IMR-90 (cell line): ENCODE measurements at regions not wholly inside any gene's neighbourhood (a gene's known extent, or its start where the extent isn't known, plus 50 kb on each side); places are given as distances from the start of the nearest gene placed in this dataset.

Experiments
- ATAC-seq: fragments of 200-7000 bp; cut with Tn5 transposase; 2 replicates; pipeline ENCODE4 v1.9.1; 2020; ENCODE audit warnings: low read depth, mild to moderate bottlenecking, moderate library complexity
- BruUV-seq: library from RNA; stranded (reverse); fragments of 400-500 nt; replicated peaks from 2 replicates; lab custom pipeline; 2021; lab: Mats Ljungman, UMichigan
- CTCF ChIA-PET: fragments of 300-600 bp; formaldehyde crosslinking; extraction: SDS; loops from one replicate; lab custom pipeline; 2021; ENCODE audit warnings: antibody characterized with exemption; lab: Yijun Ruan, JAX
- POLR2A ChIA-PET: fragments of 300-600 bp; sonication (Branson Sonifier 250); formaldehyde crosslinking; loops from one replicate; lab custom pipeline; 2022; ENCODE audit warnings: antibody characterized with exemption; ENCODE audit not compliant: unreplicated experiment; lab: Charles Lee
- DNase-seq: peaks from one replicate; pipeline ENCODE4 v3.0.0; 2013
- H2AFZ ChIP-seq: replicated peaks from 2 replicates; pipeline ENCODE3; 2013; ENCODE audit warnings: low read length, mild to moderate bottlenecking; ENCODE audit not compliant: poor library complexity
- H2AK5ac ChIP-seq: 2 replicates; pipeline ENCODE4 v1.6.1; 2013; ENCODE audit warnings: low read depth, low read length, inconsistent platforms
- H2AK9ac ChIP-seq: replicated peaks from 2 replicates; pipeline ENCODE3; 2013; ENCODE audit warnings: mild to moderate bottlenecking, low read depth, low read length, moderate library complexity; ENCODE audit not compliant: poor library complexity
- H2BK120ac ChIP-seq: 2 replicates; pipeline ENCODE4 v1.6.1; 2013; ENCODE audit warnings: low read depth, low read length, inconsistent platforms
- H2BK15ac ChIP-seq: 3 replicates; pipeline ENCODE4 v1.6.1; 2013; ENCODE audit warnings: low read depth, low read length, inconsistent platforms
- H2BK20ac ChIP-seq: 2 replicates; pipeline ENCODE4 v1.6.1; 2013; ENCODE audit warnings: low read depth, mild to moderate bottlenecking, inconsistent platforms, low read length, moderate library complexity
- H2BK5ac ChIP-seq: 2 replicates; pipeline ENCODE4 v1.6.1; 2013; ENCODE audit warnings: mild to moderate bottlenecking, low read depth, low read length, inconsistent platforms; ENCODE audit not compliant: poor library complexity, severe bottlenecking
- H3K14ac ChIP-seq: replicated peaks from 2 replicates; pipeline ENCODE4 v1.6.1; 2013; ENCODE audit warnings: low read depth, low read length, inconsistent platforms
- H3K18ac ChIP-seq: 2 replicates; pipeline ENCODE4 v1.6.1; 2013; ENCODE audit warnings: low read depth, low read length, control low read depth
- H3K23ac ChIP-seq: 2 replicates; pipeline ENCODE4 v1.6.1; 2013; ENCODE audit warnings: low read depth, low read length, inconsistent platforms
- H3K27ac ChIP-seq: 2 replicates; pipeline ENCODE4 v1.5.1; 2013; ENCODE audit warnings: mild to moderate bottlenecking, control low read depth, low read length; ENCODE audit not compliant: insufficient read depth
- H3K27me3 ChIP-seq: 2 replicates; pipeline ENCODE4 v1.6.1; 2013; ENCODE audit warnings: low read length; ENCODE audit not compliant: control insufficient read depth, insufficient read depth
- H3K36me3 ChIP-seq: 2 replicates; pipeline ENCODE4 v1.6.1; 2013; ENCODE audit warnings: low read length, mixed read lengths; ENCODE audit not compliant: control insufficient read depth, insufficient read depth
- H3K4ac ChIP-seq: 2 replicates; pipeline ENCODE4 v1.6.1; 2013; ENCODE audit warnings: low read depth, low read length, inconsistent platforms
- H3K4me1 ChIP-seq: 2 replicates; pipeline ENCODE4 v1.6.1; 2013; ENCODE audit warnings: low read length, mixed read lengths; ENCODE audit not compliant: control insufficient read depth, insufficient read depth
- H3K4me2 ChIP-seq: 2 replicates; pipeline ENCODE4 v1.6.1; 2013; ENCODE audit warnings: low read depth, mild to moderate bottlenecking, control low read depth, low read length, moderate library complexity
- H3K4me3 ChIP-seq: 2 replicates; pipeline ENCODE4 v1.5.1; 2013; ENCODE audit warnings: low read depth, mild to moderate bottlenecking, control low read depth, low read length, moderate library complexity; ENCODE audit not compliant: insufficient read depth
- H3K56ac ChIP-seq: 2 replicates; pipeline ENCODE4 v1.6.1; 2013; ENCODE audit warnings: low read length, inconsistent platforms; ENCODE audit not compliant: insufficient read depth; ENCODE audit errors: extremely low read depth
- H3K79me1 ChIP-seq, 2 experiments: 2 replicates each; pipeline ENCODE4 v1.6.1; 2013; ENCODE audit warnings: low read length in 2 of 2, inconsistent platforms in 1 of 2, low read depth in 1 of 2
- H3K9ac ChIP-seq: 2 replicates; pipeline ENCODE4 v1.6.1; 2013; ENCODE audit warnings: low read depth, low read length, control low read depth
- H3K9me1 ChIP-seq: 2 replicates; pipeline ENCODE4 v1.6.1; 2013; ENCODE audit warnings: low read length, inconsistent platforms; ENCODE audit not compliant: insufficient read depth
- H3K9me3 ChIP-seq: 2 replicates; pipeline ENCODE4 v1.6.1; 2013; ENCODE audit warnings: low read length; ENCODE audit not compliant: control insufficient read depth, insufficient read depth
- H4K20me1 ChIP-seq: 2 replicates; pipeline ENCODE4 v1.6.1; 2013; ENCODE audit warnings: low read length, inconsistent platforms; ENCODE audit not compliant: insufficient read depth
- H4K5ac ChIP-seq: 2 replicates; pipeline ENCODE4 v1.6.1; 2013; ENCODE audit warnings: mild to moderate bottlenecking, low read depth, low read length, control low read depth
- H4K8ac ChIP-seq, 2 experiments: 2 replicates each; pipeline ENCODE4 v1.6.1; 2013; ENCODE audit warnings: low read depth in 2 of 2, low read length in 2 of 2, control low read depth in 1 of 2, inconsistent platforms in 1 of 2
- H4K91ac ChIP-seq: 2 replicates; pipeline ENCODE4 v1.6.1; 2013; ENCODE audit warnings: low read depth, low read length, inconsistent platforms; ENCODE audit not compliant: insufficient read depth
- BHLHE40 ChIP-seq: fragments of 150-350 bp; IDR thresholded peaks from 2 replicates; pipeline ENCODE4 v1.6.1; 2016; ENCODE audit warnings: mild to moderate bottlenecking, low read depth, low read length
- CTCF ChIP-seq: conservative IDR thresholded peaks from 2 replicates; pipeline ENCODE4 v1.5.1; 2012; ENCODE audit warnings: mild to moderate bottlenecking, low read depth, low read length, improper control_type of control experiment
- ELK1 ChIP-seq: fragments of 150-350 bp; IDR thresholded peaks from 2 replicates; pipeline ENCODE4 v1.6.1; 2016; ENCODE audit warnings: low read depth, mild to moderate bottlenecking, low read length, moderate library complexity, borderline replicate concordance
- FOS ChIP-seq: fragments of 150-350 bp; IDR thresholded peaks from 2 replicates; pipeline ENCODE4 v1.6.1; 2016; ENCODE audit warnings: low read depth, low read length
- MAFK ChIP-seq: IDR thresholded peaks from 2 replicates; pipeline ENCODE4 v1.6.1; 2012; ENCODE audit warnings: low read depth, low read length, improper control_type of control experiment
- MXI1 ChIP-seq: IDR thresholded peaks from 2 replicates; pipeline ENCODE4 v1.6.1; 2012; ENCODE audit warnings: low read depth, mild to moderate bottlenecking, low read length, moderate library complexity, borderline replicate concordance
- NFE2L2 ChIP-seq: fragments of 150-350 bp; IDR thresholded peaks from 2 replicates; pipeline ENCODE4 v1.6.1; 2016; ENCODE audit warnings: low read depth, mild to moderate bottlenecking, low read length
- POLR2A ChIP-seq: IDR thresholded peaks from 2 replicates; pipeline ENCODE4 v1.6.1; 2012; ENCODE audit warnings: mild to moderate bottlenecking, low read depth, low read length
- RAD21 ChIP-seq: IDR thresholded peaks from 2 replicates; pipeline ENCODE4 v1.6.1; 2012; ENCODE audit warnings: low read length, improper control_type of control experiment
- RCOR1 ChIP-seq: IDR thresholded peaks from 2 replicates; pipeline ENCODE4 v1.6.1; 2012; ENCODE audit warnings: mild to moderate bottlenecking, low read length, improper control_type of control experiment; ENCODE audit not compliant: insufficient replicate concordance
- RFX5 ChIP-seq: IDR thresholded peaks from 2 replicates; pipeline ENCODE4 v1.8.0; 2012; ENCODE audit warnings: low read depth, mild to moderate bottlenecking, low read length, moderate library complexity
- SMC3 ChIP-seq: fragments of 150-350 bp; IDR thresholded peaks from 2 replicates; pipeline ENCODE4 v1.6.1; 2016; ENCODE audit warnings: low read depth, mild to moderate bottlenecking, antibody characterized with exemption, low read length, moderate library complexity
- USF2 ChIP-seq: fragments of 150-350 bp; IDR thresholded peaks from 2 replicates; pipeline ENCODE4 v1.6.1; 2017; ENCODE audit warnings: mild to moderate bottlenecking, antibody characterized with exemption, low read length, low read depth
- dilution Hi-C: fragments of 300-500 bp; cut with HindIII; formaldehyde crosslinking; loops from one replicate; pipeline ENCODE4 v1.14.3; 2018; ENCODE audit warnings: low sequenced_read_pairs; ENCODE audit not compliant: unreplicated experiment
- in situ Hi-C: fragments of 300-500 bp; cut with MboI; formaldehyde crosslinking; loops from 3 replicates; pipeline ENCODE4 v1.14.3; 2019; ENCODE audit warnings: low sequenced_read_pairs, inconsistent platforms, mixed read lengths
- intact Hi-C: fragments of 100-400 bp; cut with micrococcal nuclease; formaldehyde crosslinking; loops from 2 replicates; pipeline ENCODE4 v1.10.0; 2022

GRCh38 chr21:14683063-14683462, 136.9 kb upstream of the SAMSN1 start:
- Histone ChIP-seq H2BK15ac (no peak overlapping the region), H2AFZ (no peak overlapping the region), H4K5ac (no peak overlapping the region), H3K14ac (no peak overlapping the region), H2BK20ac (no peak overlapping the region), H3K56ac (no peak overlapping the region), H3K27ac (no peak overlapping the region), H3K18ac (no peak overlapping the region), H4K91ac (no peak overlapping the region), H2BK120ac (no peak overlapping the region), H3K23ac (no peak overlapping the region), H3K27me3 (no peaks in the 10 kb centered on the region), H4K8ac (no peak overlapping the region), H4K20me1 (no peaks in the 10 kb centered on the region), H3K4me2 (no peak overlapping the region), H2BK5ac (no peak overlapping the region), H3K4me3 (no peak overlapping the region), H2AK5ac (no peak overlapping the region), H3K9me3 (no peaks in the 10 kb centered on the region), H3K4ac (no peak overlapping the region), H3K79me1 (no peaks in the 10 kb centered on the region), H3K9ac (no peak overlapping the region), H3K36me3 (no peaks in the 10 kb centered on the region), H3K9me1 (no peaks in the 10 kb centered on the region), H2AK9ac (no peak overlapping the region), H3K4me1 (no peaks in the 10 kb centered on the region)
- POLR2A ChIA-PET: no interaction called here
- in situ Hi-C loops (no loop called here), dilution Hi-C loops (no loop called here), intact Hi-C loops (no loop called here)
- BruUV-seq: no TSS peak
- ATAC-seq: no peak
- TF ChIP-seq ELK1: no peak
- TF ChIP-seq NFE2L2: no peak
- TF ChIP-seq RFX5: no peak
- TF ChIP-seq SMC3: no peak
- TF ChIP-seq CTCF: no peak
- TF ChIP-seq MXI1: no peak
- no peak for TF ChIP-seq POLR2A
- no peak for TF ChIP-seq MAFK
- TF ChIP-seq RCOR1: no peak
- no peak for TF ChIP-seq BHLHE40
- TF ChIP-seq FOS: no peak
- no peak for TF ChIP-seq USF2
- no peak for TF ChIP-seq RAD21
- DNase-seq: no peak
- CTCF ChIA-PET: no interaction called here
